Mesodermal cell (in vitro differentiated cells): ENCODE measurements at regions not wholly inside any gene's neighbourhood (a gene's known extent, or its start where the extent isn't known, plus 50 kb on each side); places are given as distances from the start of the nearest gene placed in this dataset.
A peak's percentile ranks its signal among the peaks of the same experiment; 100 is the strongest.

Experiments used
- H3K27ac ChIP-seq: 2 replicates; pipeline ENCODE4 v1.7.0; 2013; ENCODE audit warnings: mild to moderate bottlenecking, low read depth, low read length, moderate library complexity; ENCODE audit not compliant: severe bottlenecking
- H3K36me3 ChIP-seq: 2 replicates; pipeline ENCODE4 v1.7.1; 2013; ENCODE audit warnings: mild to moderate bottlenecking, low read length, moderate library complexity; ENCODE audit not compliant: control insufficient read depth, insufficient read depth
- H3K4me1 ChIP-seq: one replicate; pipeline ENCODE4 v1.7.1; 2013; ENCODE audit warnings: mild to moderate bottlenecking, low read length; ENCODE audit not compliant: insufficient read depth, control insufficient read depth, poor library complexity, severe bottlenecking
- H3K4me3 ChIP-seq: 2 replicates; pipeline ENCODE4 v1.7.0; 2013; ENCODE audit warnings: low read length, control low read depth, mild to moderate bottlenecking; ENCODE audit not compliant: insufficient read depth, poor library complexity, severe bottlenecking; ENCODE audit errors: extremely low read depth
- H3K9me3 ChIP-seq: 2 replicates; pipeline ENCODE4 v1.7.1; 2013; ENCODE audit warnings: mild to moderate bottlenecking, low read length, moderate library complexity; ENCODE audit not compliant: control insufficient read depth
- WGBS, 2 experiments: methylation state at CpG; one replicate each; pipeline ENCODE4 v1.1.5; 2013; ENCODE audit warnings: missing lambda C conversion rate in 2 of 2; ENCODE audit not compliant: insufficient coverage in 2 of 2; 5-methylcytosine and 5-hydroxymethylcytosine counted together

DNA sequence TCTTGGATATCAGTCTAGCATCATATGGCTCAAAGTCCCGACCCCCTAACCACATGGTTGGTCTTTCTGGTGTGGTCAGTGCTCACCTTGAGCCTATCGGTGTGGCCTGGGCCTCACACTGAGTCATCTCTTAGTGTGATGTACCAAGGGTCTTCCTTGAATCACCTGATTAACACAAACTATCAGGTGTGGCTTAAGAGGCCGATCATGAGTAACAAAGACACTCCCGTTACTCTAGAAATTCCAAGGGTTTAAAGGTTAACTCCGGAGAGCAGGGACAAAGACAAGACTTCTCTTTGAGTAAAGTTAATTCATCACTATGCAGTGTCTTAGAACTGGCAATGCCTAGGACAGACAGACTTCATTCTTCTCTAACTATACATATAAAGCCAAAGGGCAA, 52.3 kb upstream of the ARMC3 start:
- Histone ChIP-seq H3K4me1 (no peaks in the 10 kb centered on the region), H3K4me3 (no peak overlapping the region), H3K36me3 (no peaks in the 10 kb centered on the region), H3K27ac (no peak overlapping the region), H3K9me3 (no peaks in the 10 kb centered on the region)
- 83 to 89% methylated on average over 3 to 5 of the region's 5 CpGs for WGBS, 2 experiments

DNA sequence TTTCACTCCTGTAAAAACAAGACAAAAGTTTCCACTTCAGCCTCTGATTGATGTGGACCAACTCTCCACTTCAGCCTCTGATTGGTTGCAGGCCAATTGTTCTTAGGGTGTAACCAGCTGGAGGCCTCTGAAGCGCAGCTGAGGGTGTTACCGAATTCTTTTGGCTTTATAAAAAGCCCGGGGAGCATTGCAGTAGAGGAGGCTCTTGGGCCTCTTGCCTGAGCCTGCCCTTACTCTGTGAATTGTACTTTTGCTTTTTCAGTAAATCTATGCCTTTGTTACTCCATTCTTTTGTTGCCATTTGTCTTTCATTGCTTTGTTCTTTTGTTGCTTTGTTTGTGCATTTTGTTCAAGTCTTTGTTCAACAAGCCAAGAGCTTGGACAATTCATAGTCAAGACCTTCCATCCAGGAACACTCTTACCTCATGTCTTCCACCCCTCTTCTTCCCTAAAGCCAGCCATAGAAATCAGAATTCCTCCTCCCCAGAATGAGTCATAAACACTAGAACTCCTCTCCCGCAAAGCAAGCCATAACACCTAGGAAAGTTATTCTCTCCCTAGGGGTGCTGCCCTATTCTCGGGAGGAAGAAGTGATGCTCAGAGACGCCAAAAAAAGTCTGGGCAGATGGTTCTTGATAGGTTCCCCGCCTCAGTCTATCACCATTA, 53.5 kb upstream of the ARMC3 start:
- Histone ChIP-seq H3K9me3 (no peaks in the 10 kb centered on the region), H3K4me1 (no peaks in the 10 kb centered on the region), H3K4me3 (no peak overlapping the region), H3K27ac (no peak overlapping the region), H3K36me3 (no peaks in the 10 kb centered on the region)
- WGBS, 2 experiments: 81 to 91% methylated on average over 5 to 6 of the region's 7 CpGs

DNA sequence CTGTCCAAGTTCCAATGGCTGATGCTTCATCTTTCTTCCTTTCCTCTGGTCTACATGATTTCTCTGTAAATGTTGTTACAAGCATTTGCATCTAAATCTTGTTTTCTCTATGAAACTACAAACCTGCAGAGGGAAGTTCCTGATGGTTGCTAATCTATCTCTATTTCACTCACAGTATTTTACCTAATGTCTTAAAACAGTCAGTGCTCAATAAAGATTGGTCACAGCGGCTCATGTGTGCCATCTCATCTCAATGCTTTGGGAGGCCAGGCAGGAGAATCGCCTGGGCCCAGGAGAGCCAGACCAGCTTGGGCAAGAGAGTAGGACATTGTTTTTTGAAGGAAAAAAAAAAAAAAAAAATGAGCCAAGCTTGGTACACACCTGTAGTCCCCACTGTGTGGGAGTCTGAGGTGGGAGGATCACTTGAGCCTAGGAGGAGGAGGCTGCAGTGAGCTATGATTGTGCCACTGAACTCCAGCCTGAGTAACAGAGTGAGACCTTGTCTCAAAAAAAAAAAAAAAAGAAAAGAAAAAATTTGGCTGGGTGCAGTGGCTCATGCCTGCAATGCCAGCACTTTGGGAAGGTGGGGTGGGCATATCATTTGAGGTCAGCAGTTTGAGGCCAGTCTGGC, 71.3 kb upstream of the ARMC3 start:
- H3K4me1 ChIP-seq: peaks cover 7% of the 10 kb centered on the region
- H3K4me3 ChIP-seq: no peak overlapping the region
- WGBS, 2 experiments: 100% methylated on average over 1 to 2 of the region's 2 CpGs
- H3K9me3 ChIP-seq: peaks cover 2% of the 10 kb centered on the region
- no peak overlapping the region for H3K27ac ChIP-seq
- H3K36me3 ChIP-seq: no peaks in the 10 kb centered on the region

GRCh38 chr10:22854935-22855421, 72.9 kb upstream of the ARMC3 start:
- H3K4me1 ChIP-seq: peaks cover 7% of the 10 kb centered on the region
- no peaks in the 10 kb centered on the region for H3K36me3 ChIP-seq
- no peak overlapping the region for H3K4me3 ChIP-seq
- peak overlapping the region; percentile 58 for H3K27ac ChIP-seq
- WGBS, 2 experiments: 86 to 90% methylated on average over 2 to 4 of the region's 4 CpGs
- peaks cover 2% of the 10 kb centered on the region for H3K9me3 ChIP-seq

DNA sequence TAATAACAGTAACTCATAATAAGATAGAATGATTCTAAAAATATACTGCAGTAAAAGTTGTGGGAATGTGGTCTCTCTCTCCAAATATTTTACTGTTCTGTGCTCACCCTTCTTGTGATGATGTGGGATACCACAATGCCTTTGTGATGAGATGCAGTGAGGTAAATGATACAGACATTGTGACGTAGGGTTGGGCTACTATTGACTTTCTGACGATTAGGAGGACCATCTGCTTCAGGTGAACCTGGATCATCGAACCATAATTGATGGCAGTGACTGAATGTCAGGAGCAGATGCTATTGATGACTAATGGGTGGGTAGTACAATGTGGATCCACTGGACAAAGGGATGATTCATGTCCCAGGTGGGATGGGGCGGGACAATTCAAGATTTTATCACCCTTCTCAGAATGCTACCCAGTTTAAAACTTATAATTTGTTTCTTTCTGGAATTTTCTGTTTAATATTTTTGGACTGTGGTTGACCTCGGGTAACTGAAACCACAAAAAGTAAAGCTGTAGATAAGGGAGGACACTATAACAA, 73.9 kb upstream of the ARMC3 start:
- Histone ChIP-seq H3K4me1 (peaks cover 7% of the 10 kb centered on the region), H3K36me3 (no peaks in the 10 kb centered on the region), H3K4me3 (no peak overlapping the region), H3K9me3 (peaks cover 2% of the 10 kb centered on the region), H3K27ac (no peak overlapping the region)
- 90 to 97% methylated on average over 3 to 4 of the region's 5 CpGs for WGBS, 2 experiments

DNA sequence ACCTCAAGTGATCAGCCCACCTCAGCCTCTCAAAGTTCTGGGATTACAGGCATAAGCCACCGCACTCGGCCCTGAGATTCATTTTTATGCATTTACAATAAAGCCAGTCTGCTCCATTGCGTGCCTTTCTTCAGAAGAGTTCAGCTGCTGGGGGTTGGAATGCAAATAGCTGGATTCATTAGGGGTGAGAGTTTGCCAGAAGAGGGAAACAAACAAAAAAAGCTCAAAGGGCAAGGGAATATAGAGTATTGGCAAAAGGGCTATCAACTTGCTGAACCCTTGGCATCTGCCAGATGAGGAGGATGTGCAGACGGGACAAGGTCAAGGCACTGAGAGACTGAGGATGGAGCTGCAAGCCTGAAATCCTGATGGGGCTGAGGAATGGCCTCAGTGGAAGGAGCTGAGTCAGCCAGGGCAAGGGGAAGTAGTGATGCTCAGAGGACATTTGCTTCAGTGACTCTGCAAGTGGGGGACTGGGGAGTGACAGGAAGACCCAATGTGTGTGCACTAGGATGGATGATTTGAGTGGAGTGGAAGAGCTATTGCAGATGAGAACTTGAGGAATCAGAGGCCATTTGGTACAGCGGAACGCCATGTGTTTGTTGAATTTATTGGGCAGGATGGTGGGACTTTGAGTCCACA, 75.0 kb upstream of the ARMC3 start:
- WGBS, 2 experiments: 92 to 98% methylated on average over 5 of the region's 6 CpGs
- Histone ChIP-seq H3K4me3 (no peak overlapping the region), H3K4me1 (peaks cover 7% of the 10 kb centered on the region), H3K27ac (no peak overlapping the region), H3K36me3 (no peaks in the 10 kb centered on the region), H3K9me3 (peaks cover 2% of the 10 kb centered on the region)

GRCh38 chr10:22851865-22852239, 76.0 kb upstream of the ARMC3 start:
- Histone ChIP-seq H3K4me1 (peaks cover 7% of the 10 kb centered on the region), H3K4me3 (no peak overlapping the region), H3K9me3 (peaks cover 2% of the 10 kb centered on the region), H3K36me3 (no peaks in the 10 kb centered on the region), H3K27ac (no peak overlapping the region)
- WGBS, 2 experiments: 93 to 94% methylated on average over 5 of the region's 5 CpGs

DNA sequence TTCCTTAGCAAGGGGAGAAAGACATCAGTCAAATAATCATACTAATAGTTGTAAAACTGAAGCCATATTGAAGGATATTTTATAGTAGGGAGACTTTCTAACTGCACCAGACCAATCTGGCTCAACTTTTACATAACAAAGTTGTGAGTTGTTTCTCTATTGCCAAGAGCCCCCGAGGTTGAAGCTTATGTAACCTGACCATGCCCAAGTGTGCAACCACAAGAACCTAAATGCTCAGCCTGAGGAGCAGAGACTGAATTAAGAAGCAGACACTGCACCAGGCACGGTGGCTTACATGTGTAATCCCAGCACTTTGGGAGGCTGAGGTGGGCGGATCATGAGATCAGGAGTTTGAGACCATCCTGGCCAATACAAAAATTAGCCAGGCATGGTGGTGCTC, 77.3 kb upstream of the ARMC3 start:
- Histone ChIP-seq H3K9me3 (peaks cover 2% of the 10 kb centered on the region), H3K36me3 (no peaks in the 10 kb centered on the region), H3K4me3 (no peak overlapping the region), H3K4me1 (peaks cover 7% of the 10 kb centered on the region), H3K27ac (no peak overlapping the region)
- WGBS, 2 experiments: 88 to 100% methylated on average over 3 of the region's 3 CpGs

GRCh38 chr10:22849077-22849805, 78.6 kb upstream of the ARMC3 start:
- 85 to 90% methylated on average over 8 to 9 of the region's 12 CpGs for WGBS, 2 experiments
- no peak overlapping the region for H3K4me3 ChIP-seq
- H3K9me3 ChIP-seq: peaks cover 2% of the 10 kb centered on the region
- H3K4me1 ChIP-seq: peaks cover 1% of the 10 kb centered on the region
- H3K36me3 ChIP-seq: no peaks in the 10 kb centered on the region
- peak overlapping the region; percentile 58 for H3K27ac ChIP-seq

GRCh38 chr10:22848509-22848908, 79.3 kb upstream of the ARMC3 start:
- Histone ChIP-seq H3K9me3 (no peaks in the 10 kb centered on the region), H3K27ac (no peak overlapping the region), H3K4me1 (no peaks in the 10 kb centered on the region), H3K36me3 (no peaks in the 10 kb centered on the region), H3K4me3 (no peak overlapping the region)
- 50% methylated on average over 1 of the region's 4 CpGs; no CpG with 5 or more reads in 1 of the 2 experiments for WGBS, 2 experiments
